AG20443 (cell line): ENCODE measurements at regions not wholly inside any gene's neighbourhood (a gene's known extent, or its start where the extent isn't known, plus 50 kb on each side); places are given as distances from the start of the nearest gene placed in this dataset.

Experiments used
- DNase-seq: peaks from one replicate; pipeline ENCODE4 v3.0.0; 2012; ENCODE audit warnings: low spot score, mixed read lengths

GRCh38 chr22:22999523-22999922 is 70.8 kb upstream of the GNAZ start:
- DNase-seq = no peak

DNA sequence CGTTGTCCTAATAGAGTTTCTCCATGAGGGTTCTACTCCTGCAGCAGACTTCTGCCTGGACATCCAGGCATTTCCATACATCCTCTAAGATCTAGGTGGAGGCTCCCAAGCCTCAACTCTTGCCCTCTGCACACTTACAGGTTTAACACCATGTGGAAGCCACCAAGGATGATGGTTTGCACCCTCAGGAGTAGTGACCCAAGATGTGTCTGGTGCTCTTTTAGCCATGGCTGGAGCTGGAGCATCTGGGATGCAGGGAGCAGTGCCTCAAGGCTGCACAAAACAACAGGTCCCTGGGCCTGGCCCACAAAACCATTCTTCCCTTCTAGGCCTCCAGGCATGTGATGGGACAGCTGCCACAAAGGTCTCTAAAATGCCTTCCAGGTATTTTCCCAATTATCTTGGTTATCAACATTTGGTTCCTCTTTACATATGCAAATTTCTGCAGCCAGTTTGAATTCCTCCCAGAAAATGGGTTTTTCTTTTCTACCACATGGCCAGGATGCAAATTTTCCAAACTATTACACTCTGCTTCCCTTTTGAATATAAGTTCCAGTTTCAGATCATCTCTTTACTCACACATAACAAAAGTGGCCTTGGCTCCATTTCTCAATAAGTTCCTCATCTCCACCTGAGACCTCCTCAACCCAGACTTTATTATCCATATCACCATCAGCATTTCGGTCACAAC is 69.5 kb upstream of the GNAZ start:
- DNase-seq = no peak

- DNase-seq = no peak
Observed at GRCh38 chr22:23001463-23001862, 68.9 kb upstream of the GNAZ start.

DNA sequence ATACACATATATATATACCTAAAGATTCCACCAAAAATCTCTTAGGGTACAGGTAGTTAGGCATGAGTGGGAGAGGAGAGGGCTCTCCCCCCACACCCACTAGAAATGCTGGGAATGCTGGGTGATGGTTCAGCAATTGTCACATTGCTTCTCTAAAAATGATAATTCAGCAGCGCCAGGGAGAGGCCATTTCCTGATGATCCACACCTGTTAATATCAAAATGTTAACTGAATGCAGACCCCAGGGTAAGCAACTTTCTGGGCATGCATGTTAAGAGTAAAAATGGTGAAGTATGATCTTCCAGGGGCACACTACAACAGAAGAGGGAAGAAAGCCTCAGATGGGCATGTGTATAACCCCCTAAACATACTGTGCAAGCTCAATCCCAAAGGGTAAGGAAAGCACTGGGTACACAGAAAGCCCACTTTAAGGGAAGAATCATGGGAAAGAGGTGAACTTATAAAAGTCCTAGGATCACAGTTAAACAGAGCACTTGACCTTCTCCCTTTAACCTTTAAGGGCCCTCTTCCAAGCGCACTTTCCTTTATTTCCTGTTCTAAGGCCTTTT is 67.6 kb upstream of the GNAZ start:
- no peak for DNase-seq

DNA sequence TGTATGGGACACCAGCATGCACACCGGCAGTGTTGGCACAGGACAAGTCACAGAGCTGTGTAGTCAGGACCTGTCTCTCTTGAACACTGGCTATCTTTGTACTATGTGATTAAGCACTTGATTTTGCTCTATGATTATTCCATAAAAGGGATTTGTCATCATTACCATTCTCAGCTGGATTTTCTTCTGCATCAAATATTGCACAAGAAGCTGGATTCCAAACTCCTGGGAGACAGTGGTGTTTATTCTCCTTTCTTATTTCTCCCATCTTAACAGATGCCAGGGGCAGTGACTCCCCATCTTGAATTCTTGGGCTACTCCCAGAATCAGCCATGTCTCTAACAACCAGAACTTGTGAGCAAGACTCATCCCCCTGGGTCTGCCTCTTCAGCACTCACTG is 62.5 kb upstream of the GNAZ start:
- no peak for DNase-seq

GRCh38 chr22:23008896-23009295 is 61.4 kb upstream of the GNAZ start:
- no peak for DNase-seq
